Subcutaneous abdominal adipose tissue (tissue), 5 donors: ENCODE measurements at regions not wholly inside any gene's neighbourhood (a gene's known extent, or its start where the extent isn't known, plus 50 kb on each side); places are given as distances from the start of the nearest gene placed in this dataset.

Experiments used
- H3K27ac ChIP-seq: one replicate; pipeline ENCODE4 v1.7.0; 2013; ENCODE audit warnings: low read depth, mild to moderate bottlenecking, inconsistent platforms, low read length, moderate library complexity
- H3K27me3 ChIP-seq, 5 donors: one replicate each; pipeline ENCODE4 v1.7.0; 2013; ENCODE audit warnings: low read length in 5 of 5, inconsistent platforms in 1 of 5; ENCODE audit not compliant: control insufficient read depth in 5 of 5, insufficient read depth in 4 of 5
- H3K36me3 ChIP-seq, 5 donors: one replicate each; pipeline ENCODE4 v1.7.0; 2013; ENCODE audit warnings: low read length in 5 of 5; ENCODE audit not compliant: control insufficient read depth in 5 of 5, insufficient read depth in 5 of 5
- H3K4me1 ChIP-seq, 5 donors: one replicate each; pipeline ENCODE4 v1.7.0; 2013; ENCODE audit warnings: low read length in 5 of 5, mild to moderate bottlenecking in 3 of 5, moderate library complexity in 1 of 5; ENCODE audit not compliant: control insufficient read depth in 5 of 5, insufficient read depth in 5 of 5
- H3K4me3 ChIP-seq, 5 donors: one replicate each; pipeline ENCODE4 v1.7.0; 2013; ENCODE audit warnings: low read length in 5 of 5, low read depth in 1 of 5
- H3K9ac ChIP-seq, 5 donors: one replicate each; pipeline ENCODE4 v1.7.0; 2013; ENCODE audit warnings: low read length in 5 of 5, mild to moderate bottlenecking in 4 of 5, moderate library complexity in 3 of 5
- H3K9me3 ChIP-seq, 5 donors: one replicate each; pipeline ENCODE4 v1.7.0; 2013; ENCODE audit warnings: low read length in 5 of 5; ENCODE audit not compliant: control insufficient read depth in 5 of 5
- donor health status: healthy.
- donor health status: healthy.
- donor health status: healthy.
- donor health status: healthy.
- donor health status: healthy.

GRCh38 chr13:50366488-50367174 lies 351.4 kb downstream of the KCNRG start:
- Histone ChIP-seq H3K36me3 (no peaks in the 10 kb centered on the region), H3K9ac (no peak overlapping the region), H3K4me1 (peaks cover 0 to 2% (median 0%) of the 10 kb centered on the region in 5 donors), H3K4me3 (no peak overlapping the region), H3K27me3 (no peaks in the 10 kb centered on the region), H3K27ac (no peak overlapping the region), H3K9me3 (no peaks in the 10 kb centered on the region)

GRCh38 chr13:50369646-50370045 lies 354.4 kb downstream of the KCNRG start:
- Histone ChIP-seq H3K4me3 (no peak overlapping the region), H3K9ac (no peak overlapping the region), H3K4me1 (no peaks in the 10 kb centered on the region), H3K27me3 (no peaks in the 10 kb centered on the region), H3K36me3 (no peaks in the 10 kb centered on the region), H3K27ac (no peak overlapping the region), H3K9me3 (no peaks in the 10 kb centered on the region)

GRCh38 chr13:50370303-50370950 lies 355.2 kb downstream of the KCNRG start:
- Histone ChIP-seq H3K27ac (no peak overlapping the region), H3K4me1 (no peaks in the 10 kb centered on the region), H3K9ac (no peak overlapping the region), H3K27me3 (no peaks in the 10 kb centered on the region), H3K36me3 (no peaks in the 10 kb centered on the region), H3K4me3 (no peak overlapping the region), H3K9me3 (no peaks in the 10 kb centered on the region)

GRCh38 chr13:50374517-50374916 lies 359.3 kb downstream of the KCNRG start:
- Histone ChIP-seq H3K4me3 (no peak overlapping the region), H3K27me3 (peaks cover 0 to 3% (median 0%) of the 10 kb centered on the region in 5 donors), H3K9me3 (no peaks in the 10 kb centered on the region), H3K36me3 (no peaks in the 10 kb centered on the region), H3K9ac (no peak overlapping the region), H3K27ac (no peak overlapping the region), H3K4me1 (no peaks in the 10 kb centered on the region)

- Histone ChIP-seq H3K4me3 (no peak overlapping the region), H3K9ac (no peak overlapping the region), H3K36me3 (no peaks in the 10 kb centered on the region), H3K9me3 (peaks cover 0 to 4% (median 0%) of the 10 kb centered on the region in 5 donors), H3K27ac (no peak overlapping the region), H3K4me1 (no peaks in the 10 kb centered on the region), H3K27me3 (peaks cover 0 to 3% (median 0%) of the 10 kb centered on the region in 5 donors)
Measured at GRCh38 chr13:50375792-50376191, 360.5 kb downstream of the KCNRG start.

GRCh38 chr13:50376895-50377575 lies 361.8 kb downstream of the KCNRG start:
- Histone ChIP-seq H3K27ac (no peak overlapping the region), H3K9me3 (peaks cover 0 to 7% (median 0%) of the 10 kb centered on the region in 5 donors)

GRCh38 chr13:50377726-50378270 lies 362.6 kb downstream of the KCNRG start:
- peaks cover 0 to 3% (median 0%) of the 10 kb centered on the region in 5 donors for H3K27me3 ChIP-seq
- no peaks in the 10 kb centered on the region for H3K4me1 ChIP-seq
- H3K27ac ChIP-seq, result no peak overlapping the region
- no peak overlapping the region for H3K4me3 ChIP-seq
- H3K36me3 ChIP-seq, result no peaks in the 10 kb centered on the region
- H3K9me3 ChIP-seq, result peaks cover 0 to 7% (median 0%) of the 10 kb centered on the region in 5 donors
- no peak overlapping the region for H3K9ac ChIP-seq

More at GRCh38 chr13:50376895-50377575, 361.8 kb downstream of the KCNRG start:
- Histone ChIP-seq H3K4me1 (no peaks in the 10 kb centered on the region), H3K36me3 (no peaks in the 10 kb centered on the region), H3K4me3 (no peak overlapping the region), H3K9ac (no peak overlapping the region), H3K27me3 (peaks cover 0 to 3% (median 0%) of the 10 kb centered on the region in 5 donors)

GRCh38 chr13:50378509-50379044 lies 363.3 kb downstream of the KCNRG start:
- Histone ChIP-seq H3K36me3 (no peaks in the 10 kb centered on the region), H3K4me1 (no peaks in the 10 kb centered on the region), H3K27ac (no peak overlapping the region), H3K9ac (no peak overlapping the region), H3K27me3 (peaks cover 0 to 3% (median 0%) of the 10 kb centered on the region in 5 donors), H3K4me3 (no peak overlapping the region), H3K9me3 (peaks cover 0 to 7% (median 0%) of the 10 kb centered on the region in 5 donors)

GRCh38 chr13:50379584-50379983 lies 364.3 kb downstream of the KCNRG start:
- H3K4me1 ChIP-seq, result no peaks in the 10 kb centered on the region
- H3K9me3 ChIP-seq, result peaks cover 0 to 7% (median 0%) of the 10 kb centered on the region in 5 donors
- peaks cover 0 to 3% (median 0%) of the 10 kb centered on the region in 5 donors for H3K27me3 ChIP-seq
- H3K36me3 ChIP-seq, result no peaks in the 10 kb centered on the region
- H3K4me3 ChIP-seq, result no peak overlapping the region
- no peak overlapping the region for H3K27ac ChIP-seq
- H3K9ac ChIP-seq, result no peak overlapping the region
